ENCODE measurements at regions not wholly inside any gene's neighbourhood (a gene's known extent, or its start where the extent isn't known, plus 50 kb on each side); places are given as distances from the start of the nearest gene placed in this dataset.

GRCh38 chr6:122200440-122200839, 199.0 kb upstream of the HSF2 start:
- TF ChIP-seq POLR2A (IDR thresholded peaks at IDR 0.05; ENCODE audit: low read depth, low read length) (no peak), POLR2AphosphoS5 (IDR thresholded peaks at IDR 0.05; ENCODE audit: low read depth, low read length) (no peak), TAF1 (IDR thresholded peaks at IDR 0.05; ENCODE audit: borderline replicate concordance, low read depth, low read length) (no peak)
- DNase-seq (ENCODE audit: insufficient read length) = no peak
- no peak for FAIRE-seq

- DNase-seq (ENCODE audit: insufficient read length) = no peak
- TF ChIP-seq POLR2A (IDR thresholded peaks at IDR 0.05; ENCODE audit: low read depth, low read length) (no peak), TAF1 (IDR thresholded peaks at IDR 0.05; ENCODE audit: borderline replicate concordance, low read depth, low read length) (no peak), POLR2AphosphoS5 (IDR thresholded peaks at IDR 0.05; ENCODE audit: low read depth, low read length) (no peak)
- FAIRE-seq = no peak
Measured at GRCh38 chr6:122202576-122203137, 196.8 kb upstream of the HSF2 start.

- TF ChIP-seq POLR2AphosphoS5 (IDR thresholded peaks at IDR 0.05; ENCODE audit: low read depth, low read length) (no peak), TAF1 (IDR thresholded peaks at IDR 0.05; ENCODE audit: borderline replicate concordance, low read depth, low read length) (no peak), POLR2A (IDR thresholded peaks at IDR 0.05; ENCODE audit: low read depth, low read length) (no peak)
- no peak for DNase-seq (ENCODE audit: insufficient read length)
- FAIRE-seq = no peak
Measured at GRCh38 chr6:122207061-122207460, 192.4 kb upstream of the HSF2 start.

GRCh38 chr6:122207794-122208193, 191.7 kb upstream of the HSF2 start:
- DNase-seq (ENCODE audit: insufficient read length) (no peak), FAIRE-seq (no peak)
- TF ChIP-seq POLR2AphosphoS5 (IDR thresholded peaks at IDR 0.05; ENCODE audit: low read depth, low read length) = no peak
- TF ChIP-seq POLR2A (IDR thresholded peaks at IDR 0.05; ENCODE audit: low read depth, low read length) = no peak
- no peak for TF ChIP-seq TAF1 (IDR thresholded peaks at IDR 0.05; ENCODE audit: borderline replicate concordance, low read depth, low read length)

- DNase-seq (ENCODE audit: insufficient read length) (no peak), FAIRE-seq (no peak)
- TF ChIP-seq TAF1 (IDR thresholded peaks at IDR 0.05; ENCODE audit: borderline replicate concordance, low read depth, low read length) (no peak), POLR2A (IDR thresholded peaks at IDR 0.05; ENCODE audit: low read depth, low read length) (no peak), POLR2AphosphoS5 (IDR thresholded peaks at IDR 0.05; ENCODE audit: low read depth, low read length) (no peak)
Measured at GRCh38 chr6:122214605-122215318, 184.7 kb upstream of the HSF2 start.

GRCh38 chr6:122220254-122220653, 179.2 kb upstream of the HSF2 start:
- FAIRE-seq = no peak

GRCh38 chr6:122222761-122223160, 176.7 kb upstream of the HSF2 start:
- TF ChIP-seq POLR2AphosphoS5 (IDR thresholded peaks at IDR 0.05; ENCODE audit: low read depth, low read length) (no peak), POLR2A (IDR thresholded peaks at IDR 0.05; ENCODE audit: low read depth, low read length) (no peak), TAF1 (IDR thresholded peaks at IDR 0.05; ENCODE audit: borderline replicate concordance, low read depth, low read length) (no peak)
- DNase-seq (ENCODE audit: insufficient read length) = no peak
- no peak for FAIRE-seq

More at GRCh38 chr6:122220254-122220653, 179.2 kb upstream of the HSF2 start:
- no peak for DNase-seq (ENCODE audit: insufficient read length)
- TF ChIP-seq POLR2AphosphoS5 (IDR thresholded peaks at IDR 0.05; ENCODE audit: low read depth, low read length) (no peak), POLR2A (IDR thresholded peaks at IDR 0.05; ENCODE audit: low read depth, low read length) (no peak), TAF1 (IDR thresholded peaks at IDR 0.05; ENCODE audit: borderline replicate concordance, low read depth, low read length) (no peak)

- FAIRE-seq = no peak
- no peak for DNase-seq (ENCODE audit: insufficient read length)
- TF ChIP-seq TAF1 (IDR thresholded peaks at IDR 0.05; ENCODE audit: borderline replicate concordance, low read depth, low read length) = no peak
- TF ChIP-seq POLR2A (IDR thresholded peaks at IDR 0.05; ENCODE audit: low read depth, low read length) = no peak
- no peak for TF ChIP-seq POLR2AphosphoS5 (IDR thresholded peaks at IDR 0.05; ENCODE audit: low read depth, low read length)
Measured at GRCh38 chr6:122223251-122223650, 176.2 kb upstream of the HSF2 start.

GRCh38 chr6:122238861-122239260, 160.6 kb upstream of the HSF2 start:
- FAIRE-seq (no peak), DNase-seq (ENCODE audit: insufficient read length) (no peak)
- TF ChIP-seq TAF1 (IDR thresholded peaks at IDR 0.05; ENCODE audit: borderline replicate concordance, low read depth, low read length) (no peak), POLR2A (IDR thresholded peaks at IDR 0.05; ENCODE audit: low read depth, low read length) (no peak), POLR2AphosphoS5 (IDR thresholded peaks at IDR 0.05; ENCODE audit: low read depth, low read length) (no peak)

GRCh38 chr6:122246906-122247658, 152.4 kb upstream of the HSF2 start:
- FAIRE-seq = no peak
- TF ChIP-seq POLR2A (IDR thresholded peaks at IDR 0.05; ENCODE audit: low read depth, low read length) = no peak
- no peak for DNase-seq (ENCODE audit: insufficient read length)

GRCh38 chr6:122248001-122248669, 151.3 kb upstream of the HSF2 start:
- DNase-seq (ENCODE audit: insufficient read length) (no peak), FAIRE-seq (no peak)
- no peak for TF ChIP-seq POLR2AphosphoS5 (IDR thresholded peaks at IDR 0.05; ENCODE audit: low read depth, low read length)
- no peak for TF ChIP-seq TAF1 (IDR thresholded peaks at IDR 0.05; ENCODE audit: borderline replicate concordance, low read depth, low read length)
- TF ChIP-seq POLR2A (IDR thresholded peaks at IDR 0.05; ENCODE audit: low read depth, low read length) = no peak
